COLO668 (cell line): ENCODE measurements at regions not wholly inside any gene's neighbourhood (a gene's known extent, or its start where the extent isn't known, plus 50 kb on each side); places are given as distances from the start of the nearest gene placed in this dataset.

ENCODE experiments used
- DNase-seq: peaks from one replicate; lab custom pipeline; 2025; ENCODE audit not compliant: unreplicated experiment; lab: John Stamatoyannopoulos, UW

DNA sequence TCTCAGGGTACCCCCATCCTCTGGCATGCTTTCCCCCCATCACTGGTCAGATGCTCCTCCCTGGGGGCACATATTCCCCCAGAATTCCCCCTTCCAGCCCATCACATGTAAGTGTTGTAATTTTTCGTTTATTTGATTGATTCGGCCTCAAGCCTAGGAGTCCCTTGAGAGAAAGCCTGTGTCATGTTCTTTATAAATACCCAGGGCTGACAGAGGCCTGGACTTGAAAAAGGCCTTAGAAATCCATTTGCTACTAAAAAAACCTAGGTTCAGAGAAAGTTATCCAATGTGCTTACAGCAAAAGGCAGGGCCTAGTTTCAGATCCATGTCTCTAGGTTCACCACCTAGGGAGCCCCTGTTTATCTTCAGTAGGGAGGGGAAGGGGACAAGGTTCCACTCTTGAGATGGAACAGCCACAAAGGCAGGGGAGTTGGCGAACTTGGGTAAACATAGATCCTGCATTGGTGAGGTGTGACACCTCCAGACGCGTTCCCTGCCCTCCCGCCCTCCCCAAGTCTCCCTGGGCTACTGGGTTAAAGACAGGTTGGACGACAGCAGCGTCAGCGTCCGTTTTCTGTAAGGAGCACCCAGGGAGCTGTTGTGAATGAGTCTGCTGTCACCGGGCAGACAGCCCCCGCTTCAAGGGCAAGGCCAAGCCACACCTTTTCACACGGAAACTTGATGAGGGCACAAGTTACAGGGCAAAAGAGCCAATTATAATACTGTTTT, 147.8 kb downstream of the EN1 start:
- no peak for DNase-seq

DNA sequence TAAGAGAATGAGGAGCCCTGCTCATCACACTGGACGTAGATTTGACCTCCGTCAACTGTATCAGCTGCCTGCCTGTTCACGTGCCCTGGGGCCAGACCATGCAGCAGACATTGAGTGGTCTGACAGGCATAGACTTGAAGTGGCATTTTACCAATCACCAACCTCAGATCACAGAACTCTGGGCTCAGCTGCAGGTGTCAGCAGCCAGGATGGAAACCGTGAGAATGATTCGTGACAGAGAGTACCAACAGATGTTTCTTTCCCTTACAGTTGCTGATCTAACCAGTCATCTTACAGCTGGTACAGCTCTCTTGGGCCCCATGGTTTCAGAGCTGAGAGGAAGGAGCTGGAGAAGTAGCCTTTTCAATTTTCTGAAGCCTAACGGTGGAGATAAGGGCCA, 148.9 kb downstream of the EN1 start:
- no peak for DNase-seq

GRCh38 chr2:118697781-118698180, 149.7 kb downstream of the EN1 start:
- DNase-seq, result no peak

GRCh38 chr2:118696786-118697465, 150.5 kb downstream of the EN1 start:
- no peak for DNase-seq

DNA sequence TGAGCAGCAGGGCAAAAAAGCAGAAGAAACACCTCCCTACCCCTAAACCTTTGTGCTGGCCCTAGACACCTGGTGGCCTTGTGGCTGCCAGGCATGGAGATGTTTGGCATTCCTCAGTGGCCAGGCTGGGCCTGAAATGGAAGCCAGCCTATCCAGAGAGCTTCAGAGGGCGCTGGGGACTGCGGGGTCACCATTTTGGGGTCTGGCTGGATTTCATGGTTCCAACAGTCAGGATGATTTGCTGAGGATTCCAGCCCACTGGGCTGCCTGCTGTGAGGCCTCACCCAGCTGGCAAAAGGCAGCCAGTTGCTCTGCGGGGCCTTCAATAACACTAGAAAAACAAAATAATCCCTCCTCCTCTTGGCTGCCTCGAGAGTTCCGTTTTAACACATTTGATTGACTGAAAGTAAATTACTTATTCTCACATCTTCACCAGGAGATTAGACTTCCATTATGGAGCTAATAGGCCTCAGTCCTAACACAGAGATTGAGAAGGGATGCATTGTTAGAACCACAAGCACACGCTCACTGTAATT, 154.1 kb downstream of the EN1 start:
- no peak for DNase-seq

DNA sequence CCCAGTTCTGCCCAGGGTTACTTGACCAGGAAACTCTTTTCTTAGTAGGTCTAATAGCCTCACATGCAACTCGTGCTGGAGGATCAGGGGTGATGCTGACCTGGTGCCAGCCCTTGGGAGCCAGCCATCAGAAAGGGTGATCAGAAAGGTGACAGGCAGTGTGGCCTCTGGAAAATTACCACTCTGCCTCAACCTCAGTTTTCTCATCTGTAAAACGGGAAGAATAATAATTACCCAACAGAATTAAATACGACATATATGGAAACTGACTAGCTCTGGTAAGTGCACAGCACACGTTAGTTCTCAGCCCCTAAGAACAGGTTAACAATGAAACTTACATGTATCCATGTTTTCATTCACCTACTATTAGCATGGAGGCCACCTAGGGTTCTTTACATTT, 157.6 kb downstream of the EN1 start:
- no peak for DNase-seq

- DNase-seq, result no peak
Observed at GRCh38 chr2:118689456-118689855, 158.0 kb downstream of the EN1 start.

DNA sequence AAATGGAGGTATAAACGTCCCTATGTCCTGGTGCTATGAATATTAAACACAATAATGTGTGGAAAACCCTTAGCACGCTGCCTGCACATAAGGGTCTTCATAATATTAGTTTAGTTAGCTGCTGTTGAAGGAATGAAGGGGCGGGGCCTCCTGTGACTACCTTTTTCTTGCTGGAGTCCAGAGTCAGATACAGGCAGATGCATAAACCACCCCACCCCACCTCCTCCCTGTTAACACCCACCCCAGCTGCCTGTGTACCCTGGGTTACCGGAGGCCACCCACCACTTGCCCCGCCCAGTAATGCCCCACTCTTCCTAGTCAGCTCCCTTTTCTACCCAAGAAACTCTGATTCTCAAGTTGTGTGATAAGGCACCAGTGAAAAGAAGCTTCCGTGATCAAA, 158.4 kb downstream of the EN1 start:
- DNase-seq, result no peak

DNA sequence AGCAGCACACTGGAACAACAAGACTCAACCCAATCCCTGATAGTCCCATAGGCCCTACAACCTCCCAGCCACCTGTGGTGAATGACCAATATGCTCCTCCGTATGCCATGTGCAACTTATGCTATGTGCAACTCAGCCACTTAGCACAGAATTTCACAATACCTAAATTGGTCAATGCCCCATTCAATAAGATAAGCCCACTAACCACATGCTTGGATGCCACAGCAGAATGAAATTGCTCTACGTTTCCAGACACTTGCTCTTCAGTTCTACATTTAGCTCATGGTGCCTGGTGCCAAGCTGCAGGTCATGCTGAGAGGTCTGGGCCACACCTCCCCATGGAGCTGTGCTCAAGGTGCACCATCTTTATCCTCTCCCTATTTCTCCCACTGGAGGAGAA, 159.8 kb downstream of the EN1 start:
- no peak for DNase-seq

DNA sequence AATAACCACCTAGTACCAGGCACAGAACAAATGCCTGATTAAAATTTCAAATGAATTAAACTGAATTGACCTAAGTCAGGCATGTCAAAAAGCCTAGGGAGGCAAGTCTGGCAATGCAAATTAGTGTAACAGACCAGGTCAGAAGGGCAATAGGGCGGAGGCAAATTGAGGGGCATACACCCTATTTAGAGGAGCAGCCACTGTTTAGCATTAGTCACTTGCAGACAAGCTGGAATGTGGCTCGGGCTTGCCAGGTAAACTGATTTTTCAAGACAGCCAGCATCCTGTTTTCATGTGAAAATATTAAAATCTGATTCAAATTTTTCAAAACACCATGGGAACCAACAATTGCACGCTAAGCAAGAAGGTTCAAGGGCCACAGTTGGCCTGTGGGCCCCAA, 160.3 kb downstream of the EN1 start:
- no peak for DNase-seq

- DNase-seq, result no peak
Observed at GRCh38 chr2:118686346-118686745, 161.1 kb downstream of the EN1 start.

GRCh38 chr2:118683460-118683859, 164.0 kb downstream of the EN1 start:
- DNase-seq, result no peak

- no peak for DNase-seq
Observed at GRCh38 chr2:118678985-118679384, 168.5 kb downstream of the EN1 start.

DNA sequence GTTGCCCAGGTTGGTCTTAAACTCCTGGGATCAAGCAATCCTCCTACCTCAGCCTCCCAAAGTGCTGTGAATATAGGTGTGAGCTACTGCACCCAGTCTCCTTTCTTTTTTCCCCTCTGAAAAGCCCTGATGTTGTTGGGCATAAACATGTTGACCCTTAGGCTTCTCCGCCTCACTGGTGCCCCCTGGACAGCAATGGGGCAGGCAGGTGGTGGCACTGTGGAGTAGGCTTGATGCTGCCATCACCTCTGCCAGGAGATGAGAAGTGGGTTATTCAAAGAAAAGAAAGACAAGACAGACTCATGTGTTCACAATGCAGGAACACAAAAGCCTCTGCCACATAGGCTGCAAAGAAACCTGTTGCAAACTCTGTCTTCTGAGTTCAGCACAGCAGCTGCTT, 169.9 kb downstream of the EN1 start:
- DNase-seq, result no peak

- DNase-seq, result no peak
Observed at GRCh38 chr2:118675531-118675930, 171.9 kb downstream of the EN1 start.

GRCh38 chr2:118672571-118673158, 174.8 kb downstream of the EN1 start:
- no peak for DNase-seq

DNA sequence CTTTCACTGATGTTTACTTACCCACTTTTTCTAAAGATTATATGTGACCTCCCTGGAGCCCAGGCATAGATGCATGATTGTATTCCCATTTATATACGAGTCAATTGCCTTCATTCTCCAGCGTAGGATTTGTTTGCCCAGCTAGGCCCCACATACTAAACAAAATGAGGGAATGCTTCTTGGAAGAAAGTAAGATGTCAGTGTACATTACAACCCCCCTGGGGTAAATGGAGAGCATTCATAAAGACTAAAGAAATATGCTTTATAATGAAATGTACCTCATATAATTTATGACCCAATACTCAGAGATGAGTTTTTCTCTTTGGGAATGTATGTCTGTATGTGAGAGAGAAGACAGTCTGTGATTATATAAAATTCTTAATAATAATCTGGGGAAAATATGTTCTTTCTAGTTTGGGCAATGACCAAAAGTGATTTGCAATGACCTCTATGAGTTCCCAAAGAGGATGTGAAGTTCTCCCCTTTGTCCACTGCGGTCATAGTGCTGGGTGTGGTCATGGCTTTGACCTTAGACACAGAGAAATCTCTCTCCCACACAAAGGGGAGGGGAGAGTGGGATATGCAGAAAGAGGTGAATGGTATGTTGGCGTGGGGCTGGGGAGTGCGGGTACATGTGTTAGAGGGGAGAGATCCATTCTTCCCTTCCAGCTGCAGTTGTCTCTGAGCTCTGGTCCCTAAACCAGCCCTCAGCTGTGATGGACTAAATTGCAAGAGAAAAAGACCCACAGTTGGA, 175.6 kb downstream of the EN1 start:
- no peak for DNase-seq

DNA sequence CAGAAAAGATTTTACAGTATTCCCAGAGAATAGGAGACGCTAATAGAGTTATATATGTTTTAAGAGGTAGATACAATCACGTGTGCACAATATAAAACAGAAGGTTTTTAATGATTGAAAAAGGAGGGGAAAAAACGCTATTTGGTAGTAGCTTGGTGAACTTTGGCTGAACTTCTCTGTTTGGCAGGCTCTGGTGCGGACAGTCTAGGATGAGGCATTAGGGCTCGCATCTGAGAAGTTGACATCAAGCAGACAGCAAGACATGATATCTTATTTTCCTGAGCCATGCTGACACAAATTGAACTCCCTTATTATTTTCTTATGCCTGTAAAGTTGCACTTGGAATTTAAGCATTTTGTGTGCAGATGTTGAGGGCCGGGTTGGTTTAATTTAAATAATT, 176.6 kb downstream of the EN1 start:
- no peak for DNase-seq

GRCh38 chr2:118670276-118670675, 177.2 kb downstream of the EN1 start:
- DNase-seq, result no peak

- DNase-seq, result no peak
Observed at GRCh38 chr2:118669654-118670053, 177.8 kb downstream of the EN1 start.
